IgD-negative memory B cell (primary cell): ENCODE measurements at regions not wholly inside any gene's neighbourhood (a gene's known extent, or its start where the extent isn't known, plus 50 kb on each side); places are given as distances from the start of the nearest gene placed in this dataset.
"Not testable (repeated sequence)": the region's sequence is repeated elsewhere in the genome, so short reads cannot be mapped to it uniquely, and the experiment has no call there.

Experiments used
- H3K27ac Mint-ChIP-seq, 3 donors: one replicate each; pipeline ENCODE4 v1.8.0; 2020 to 2022; ENCODE audit warnings: mild to moderate bottlenecking in 3 of 3, mixed read lengths in 3 of 3, moderate library complexity in 1 of 3
- H3K27me3 Mint-ChIP-seq: one replicate; pipeline ENCODE4 v1.8.0; 2021; ENCODE audit warnings: mixed read lengths
- H3K36me3 Mint-ChIP-seq: one replicate; pipeline ENCODE4 v1.8.0; 2020; ENCODE audit warnings: mild to moderate bottlenecking, mixed read lengths
- H3K4me1 Mint-ChIP-seq, 3 donors: one replicate each; pipeline ENCODE4 v1.8.0; 2020 to 2022; ENCODE audit warnings: mixed read lengths in 3 of 3, mild to moderate bottlenecking in 1 of 3
- H3K4me3 Mint-ChIP-seq, 4 donors: one replicate each; pipeline ENCODE4 v1.8.0; 2020 to 2022; ENCODE audit warnings: mild to moderate bottlenecking in 4 of 4, mixed read lengths in 4 of 4, moderate library complexity in 3 of 4
- H3K9me3 Mint-ChIP-seq, 3 donors: one replicate each; pipeline ENCODE4 v1.8.0; 2020 to 2021; ENCODE audit warnings: mixed read lengths in 3 of 3, mild to moderate bottlenecking in 1 of 3

DNA sequence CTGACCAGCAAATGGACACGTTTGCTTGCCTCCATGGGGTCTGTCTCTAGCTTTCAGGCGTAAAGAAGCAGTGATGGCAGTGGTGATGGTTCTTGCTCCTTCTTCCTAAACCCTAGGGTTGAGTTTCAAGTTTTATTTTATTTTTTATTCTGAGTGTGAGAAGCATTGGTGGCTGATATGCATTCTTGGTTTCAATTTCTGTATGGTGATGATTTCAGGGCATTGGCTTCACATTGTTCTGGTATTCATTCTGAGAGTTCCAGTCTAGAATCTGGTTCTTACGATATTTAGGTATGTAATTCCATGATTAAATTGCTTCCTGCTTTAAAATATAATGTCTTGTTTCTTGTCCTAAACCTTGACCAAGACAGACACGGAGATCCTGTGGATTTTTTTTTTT is 444.5 kb upstream of the IMPG1 start:
- Mint-ChIP-seq H3K4me3 (no peak overlapping the region), H3K4me1 (no peaks in the 10 kb centered on the region), H3K36me3 (no peaks in the 10 kb centered on the region), H3K27ac (no peak overlapping the region), H3K27me3 (no peaks in the 10 kb centered on the region), H3K9me3 (peaks cover 0 to 8% (median 3%) of the 10 kb centered on the region in 3 donors)

DNA sequence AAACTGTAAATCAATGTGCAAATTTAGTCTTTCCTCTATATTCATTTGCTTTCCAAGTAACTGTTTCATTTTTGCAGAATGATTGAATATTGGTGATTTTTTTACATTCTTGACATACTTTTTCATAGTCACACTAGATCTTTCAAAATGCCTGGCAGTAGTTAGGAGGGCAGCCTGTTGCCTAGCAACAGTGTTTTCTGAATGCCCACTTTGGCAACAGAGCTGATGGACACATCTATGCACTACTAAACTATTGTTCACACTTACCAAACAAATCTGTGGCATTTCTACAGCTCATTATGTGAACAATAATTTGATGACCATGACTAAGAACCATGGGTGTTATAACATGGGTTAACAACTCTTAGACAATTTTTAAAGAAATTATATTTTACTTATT is 438.0 kb upstream of the IMPG1 start:
- Mint-ChIP-seq H3K4me1 (no peaks in the 10 kb centered on the region), H3K9me3 (peaks cover 0 to 3% (median 3%) of the 10 kb centered on the region in 3 donors), H3K36me3 (no peaks in the 10 kb centered on the region), H3K4me3 (no peak overlapping the region), H3K27ac (no peak overlapping the region), H3K27me3 (no peaks in the 10 kb centered on the region)

- H3K4me1 Mint-ChIP-seq = no peaks in the 10 kb centered on the region
- no peaks in the 10 kb centered on the region for H3K36me3 Mint-ChIP-seq
Measured at GRCh38 chr6:76509397-76509796, 436.9 kb upstream of the IMPG1 start.

DNA sequence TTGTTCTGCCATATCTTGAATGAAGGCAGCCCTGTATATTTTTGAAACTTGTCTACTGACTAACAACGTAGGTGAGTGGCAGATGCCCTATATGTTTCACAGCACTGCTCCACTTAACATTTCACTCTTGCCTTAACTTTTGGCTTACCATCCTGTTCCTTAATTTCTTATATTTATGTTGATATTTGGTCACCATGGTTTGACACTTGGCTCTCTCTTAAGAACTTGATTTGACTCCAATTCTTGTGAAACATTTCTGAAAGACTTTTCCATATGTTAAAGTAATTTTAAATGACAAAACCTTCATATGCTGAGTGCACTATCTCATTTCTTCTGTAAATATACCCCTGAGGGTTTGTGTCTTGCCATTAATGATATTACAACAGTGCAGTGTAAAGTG is 434.3 kb upstream of the IMPG1 start:
- Mint-ChIP-seq H3K36me3 (no peaks in the 10 kb centered on the region), H3K27ac (no peak overlapping the region), H3K27me3 (no peaks in the 10 kb centered on the region), H3K9me3 (peaks cover 0 to 11% (median 3%) of the 10 kb centered on the region in 3 donors), H3K4me1 (no peaks in the 10 kb centered on the region), H3K4me3 (no peak overlapping the region)

More at GRCh38 chr6:76509397-76509796, 436.9 kb upstream of the IMPG1 start:
- peaks cover 0 to 4% (median 3%) of the 10 kb centered on the region in 3 donors for H3K9me3 Mint-ChIP-seq
- no peak overlapping the region for H3K27ac Mint-ChIP-seq
- no peaks in the 10 kb centered on the region for H3K27me3 Mint-ChIP-seq
- H3K4me3 Mint-ChIP-seq = no peak overlapping the region

DNA sequence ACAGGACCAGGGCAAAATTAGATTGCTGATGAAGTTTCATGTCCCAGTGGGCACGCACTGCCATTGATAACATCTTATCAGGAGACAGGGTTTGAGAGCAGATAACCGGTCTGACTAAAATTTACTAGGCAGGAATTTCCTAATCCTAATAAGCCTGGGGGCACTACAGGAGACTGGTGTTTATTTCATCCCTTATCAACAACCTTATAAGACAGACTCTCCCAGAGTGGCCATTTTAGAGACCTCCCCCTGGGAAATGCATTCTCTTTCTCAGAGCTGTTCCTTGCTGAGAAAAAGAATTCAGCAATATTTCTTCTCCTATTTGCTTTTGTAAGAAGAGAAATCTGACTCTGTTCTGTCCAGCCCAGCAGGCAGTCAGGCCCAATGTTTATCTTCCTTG is 423.4 kb upstream of the IMPG1 start:
- Mint-ChIP-seq H3K4me1 (no peaks in the 10 kb centered on the region), H3K27ac (no peak overlapping the region), H3K27me3 (no peaks in the 10 kb centered on the region), H3K36me3 (no peaks in the 10 kb centered on the region), H3K9me3 (peaks cover 4 to 13% (median 13%) of the 10 kb centered on the region in 3 donors), H3K4me3 (no peak overlapping the region)

DNA sequence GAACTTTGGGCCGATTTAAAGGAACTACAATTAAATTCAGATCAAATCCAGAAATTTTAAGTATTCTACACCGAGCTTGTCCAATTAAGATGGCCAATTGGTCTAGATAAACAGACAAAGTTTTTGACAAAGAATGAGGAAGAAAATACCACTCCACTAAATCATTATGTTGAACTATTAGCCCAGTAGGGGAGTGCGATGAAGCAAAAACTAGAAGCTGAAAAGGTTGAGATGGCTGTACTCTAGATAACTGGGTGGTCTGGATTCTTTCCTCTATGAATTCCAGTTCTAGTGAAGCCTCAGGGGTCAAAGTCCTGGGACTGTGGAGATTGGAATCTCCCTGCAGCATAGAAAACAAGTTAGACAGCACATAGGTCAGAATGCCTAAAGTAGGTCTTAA is 418.9 kb upstream of the IMPG1 start:
- H3K4me1 Mint-ChIP-seq, H3K36me3 Mint-ChIP-seq, H3K4me3 Mint-ChIP-seq, H3K27me3 Mint-ChIP-seq: not testable (repeated sequence)
- Mint-ChIP-seq H3K9me3 (peaks cover 10 to 20% (median 20%) of the 10 kb centered on the region in 3 donors), H3K27ac (peak overlapping the region in 1 of 3 donors; percentile 1)

GRCh38 chr6:76490456-76490855 is 418.0 kb upstream of the IMPG1 start:
- no peak overlapping the region for H3K27ac Mint-ChIP-seq
- no peaks in the 10 kb centered on the region for H3K4me1 Mint-ChIP-seq
- no peaks in the 10 kb centered on the region for H3K27me3 Mint-ChIP-seq
- peaks cover 10 to 17% (median 16%) of the 10 kb centered on the region in 3 donors for H3K9me3 Mint-ChIP-seq
- no peaks in the 10 kb centered on the region for H3K36me3 Mint-ChIP-seq
- H3K4me3 Mint-ChIP-seq = no peak overlapping the region

DNA sequence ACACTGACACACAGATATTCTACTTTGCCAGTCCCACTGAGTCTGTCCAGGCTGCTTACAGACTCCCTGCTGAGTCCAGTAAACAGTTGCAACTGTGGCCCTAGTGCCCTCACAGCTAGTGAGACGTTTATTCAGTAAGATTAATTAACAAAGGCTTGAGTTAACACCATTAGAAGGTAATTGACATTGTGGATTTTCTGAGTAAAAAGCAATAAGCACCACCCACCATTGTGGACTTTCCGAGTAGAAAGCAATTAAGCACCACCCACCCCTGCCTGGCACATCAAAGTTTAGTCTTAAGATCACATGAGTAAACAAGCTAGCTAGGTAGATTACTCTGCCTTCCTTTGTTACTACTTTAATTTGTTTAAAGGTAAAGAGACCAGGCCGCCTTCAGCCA is 408.6 kb upstream of the IMPG1 start:
- Mint-ChIP-seq H3K27me3 (no peaks in the 10 kb centered on the region), H3K36me3 (no peaks in the 10 kb centered on the region), H3K27ac (no peak overlapping the region), H3K4me1 (no peaks in the 10 kb centered on the region), H3K9me3 (peaks cover 11 to 36% (median 13%) of the 10 kb centered on the region in 3 donors), H3K4me3 (no peak overlapping the region)

GRCh38 chr6:76472858-76473257 is 400.4 kb upstream of the IMPG1 start:
- H3K27me3 Mint-ChIP-seq = no peaks in the 10 kb centered on the region
- no peak overlapping the region for H3K27ac Mint-ChIP-seq

DNA sequence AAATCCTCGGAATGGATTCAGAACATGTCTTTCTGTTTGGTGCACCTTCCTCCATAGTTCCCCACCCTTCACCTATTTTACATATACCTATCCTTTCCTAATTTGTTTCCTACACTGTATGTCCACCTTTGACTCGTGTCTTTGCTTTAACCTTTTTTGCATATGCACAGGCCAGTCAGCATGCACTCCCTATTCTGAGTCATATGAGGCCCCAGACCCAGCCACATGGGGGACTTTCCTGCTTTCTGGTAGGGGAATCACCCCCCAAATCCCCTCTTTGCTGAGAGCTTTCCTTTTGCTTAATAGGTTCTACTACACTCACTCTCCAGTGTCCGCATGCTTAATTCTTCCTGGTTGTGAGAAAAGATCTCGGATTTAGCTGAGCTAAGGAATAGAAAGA is 393.8 kb upstream of the IMPG1 start:
- no peak overlapping the region for H3K27ac Mint-ChIP-seq

More at GRCh38 chr6:76472858-76473257, 400.4 kb upstream of the IMPG1 start:
- H3K4me1 Mint-ChIP-seq = no peaks in the 10 kb centered on the region
- peaks cover 0 to 11% (median 3%) of the 10 kb centered on the region in 3 donors for H3K9me3 Mint-ChIP-seq
- no peak overlapping the region for H3K4me3 Mint-ChIP-seq
- no peaks in the 10 kb centered on the region for H3K36me3 Mint-ChIP-seq

GRCh38 chr6:76465410-76465809 is 392.9 kb upstream of the IMPG1 start:
- Mint-ChIP-seq H3K9me3 (peaks cover 0 to 14% (median 2%) of the 10 kb centered on the region in 3 donors), H3K27me3 (no peaks in the 10 kb centered on the region), H3K4me1 (no peaks in the 10 kb centered on the region), H3K36me3 (no peaks in the 10 kb centered on the region), H3K27ac (no peak overlapping the region), H3K4me3 (no peak overlapping the region)

More for the DNA sequence above, 393.8 kb upstream of the IMPG1 start:
- Mint-ChIP-seq H3K9me3 (peaks cover 0 to 14% (median 2%) of the 10 kb centered on the region in 3 donors), H3K36me3 (no peaks in the 10 kb centered on the region), H3K27me3 (no peaks in the 10 kb centered on the region), H3K4me1 (no peaks in the 10 kb centered on the region), H3K4me3 (peak overlapping the region in 1 of 4 donors; percentile 18)

- Mint-ChIP-seq H3K27me3 (no peaks in the 10 kb centered on the region), H3K4me3 (no peak overlapping the region), H3K36me3 (no peaks in the 10 kb centered on the region), H3K27ac (peak overlapping the region in 1 of 3 donors; percentile 85), H3K4me1 (no peaks in the 10 kb centered on the region), H3K9me3 (peaks cover 3 to 4% (median 3%) of the 10 kb centered on the region in 3 donors)
Measured at GRCh38 chr6:76453270-76453669, 380.8 kb upstream of the IMPG1 start.

- Mint-ChIP-seq H3K27me3 (no peaks in the 10 kb centered on the region), H3K36me3 (no peaks in the 10 kb centered on the region), H3K9me3 (peaks cover 2 to 8% (median 4%) of the 10 kb centered on the region in 3 donors), H3K27ac (no peak overlapping the region), H3K4me3 (no peak overlapping the region), H3K4me1 (no peaks in the 10 kb centered on the region)
Measured at GRCh38 chr6:76451926-76452709, 379.7 kb upstream of the IMPG1 start.

- no peaks in the 10 kb centered on the region for H3K4me1 Mint-ChIP-seq
- no peak overlapping the region for H3K27ac Mint-ChIP-seq
- H3K4me3 Mint-ChIP-seq = no peak overlapping the region
- no peaks in the 10 kb centered on the region for H3K36me3 Mint-ChIP-seq
- no peaks in the 10 kb centered on the region for H3K27me3 Mint-ChIP-seq
- peaks cover 2 to 8% (median 4%) of the 10 kb centered on the region in 3 donors for H3K9me3 Mint-ChIP-seq
Measured at GRCh38 chr6:76448109-76448508, 375.6 kb upstream of the IMPG1 start.

- Mint-ChIP-seq H3K4me1 (no peaks in the 10 kb centered on the region), H3K36me3 (no peaks in the 10 kb centered on the region), H3K4me3 (no peak overlapping the region), H3K9me3 (no peaks in the 10 kb centered on the region), H3K27me3 (no peaks in the 10 kb centered on the region), H3K27ac (no peak overlapping the region)
Measured at GRCh38 chr6:76441875-76442274, 369.4 kb upstream of the IMPG1 start.

- H3K4me3 Mint-ChIP-seq = no peak overlapping the region
- H3K9me3 Mint-ChIP-seq = peaks cover 0 to 3% (median 3%) of the 10 kb centered on the region in 3 donors
- H3K4me1 Mint-ChIP-seq = no peaks in the 10 kb centered on the region
- no peak overlapping the region for H3K27ac Mint-ChIP-seq
- no peaks in the 10 kb centered on the region for H3K36me3 Mint-ChIP-seq
- no peaks in the 10 kb centered on the region for H3K27me3 Mint-ChIP-seq
Measured at GRCh38 chr6:76439811-76440210, 367.3 kb upstream of the IMPG1 start.
